ENCODE measurements at regions not wholly inside any gene's neighbourhood (a gene's known extent, or its start where the extent isn't known, plus 50 kb on each side); places are given as distances from the start of the nearest gene placed in this dataset.

DNA sequence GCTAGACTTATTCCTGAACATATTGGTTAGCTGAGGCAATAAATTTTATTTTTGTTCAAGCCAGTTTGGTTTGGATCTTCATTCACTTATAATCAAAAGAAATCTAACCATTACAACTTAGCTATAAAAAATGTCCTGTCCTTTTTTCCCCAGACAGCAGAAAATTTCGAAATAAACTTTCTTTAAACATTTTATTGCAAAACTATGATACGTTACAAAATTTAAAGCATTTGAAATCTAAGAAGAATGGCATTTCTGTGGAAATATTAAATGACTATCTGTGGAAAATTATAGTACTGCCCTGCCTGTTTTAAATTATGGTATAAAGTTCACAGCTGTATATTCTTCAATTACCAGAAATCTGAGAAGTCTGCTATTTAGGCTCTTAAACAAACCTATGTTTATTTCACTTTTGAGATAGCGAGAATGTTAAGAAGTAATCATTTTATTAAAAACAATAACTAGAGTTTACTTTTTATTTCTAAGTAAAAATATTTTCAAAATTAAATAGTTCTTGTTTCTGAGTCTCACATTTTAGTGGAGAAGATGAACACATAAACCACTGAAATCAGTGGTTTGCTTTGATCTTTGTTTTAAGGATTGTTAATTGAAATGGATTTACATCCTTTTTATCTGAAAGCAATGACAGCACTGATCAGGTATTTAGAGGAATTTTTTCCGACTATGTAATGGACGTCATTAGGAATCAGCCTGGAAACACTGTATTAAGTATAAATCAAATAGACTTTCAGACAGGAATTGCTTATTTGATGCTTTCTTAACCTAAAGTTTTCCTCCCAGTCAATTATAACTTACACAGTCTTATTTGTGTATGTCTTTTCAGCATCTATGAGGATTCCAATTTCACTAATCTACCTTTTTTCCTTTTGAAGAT lies 553.7 kb downstream of the COL12A1 start:
- TF ChIP-seq, protein P1, sequence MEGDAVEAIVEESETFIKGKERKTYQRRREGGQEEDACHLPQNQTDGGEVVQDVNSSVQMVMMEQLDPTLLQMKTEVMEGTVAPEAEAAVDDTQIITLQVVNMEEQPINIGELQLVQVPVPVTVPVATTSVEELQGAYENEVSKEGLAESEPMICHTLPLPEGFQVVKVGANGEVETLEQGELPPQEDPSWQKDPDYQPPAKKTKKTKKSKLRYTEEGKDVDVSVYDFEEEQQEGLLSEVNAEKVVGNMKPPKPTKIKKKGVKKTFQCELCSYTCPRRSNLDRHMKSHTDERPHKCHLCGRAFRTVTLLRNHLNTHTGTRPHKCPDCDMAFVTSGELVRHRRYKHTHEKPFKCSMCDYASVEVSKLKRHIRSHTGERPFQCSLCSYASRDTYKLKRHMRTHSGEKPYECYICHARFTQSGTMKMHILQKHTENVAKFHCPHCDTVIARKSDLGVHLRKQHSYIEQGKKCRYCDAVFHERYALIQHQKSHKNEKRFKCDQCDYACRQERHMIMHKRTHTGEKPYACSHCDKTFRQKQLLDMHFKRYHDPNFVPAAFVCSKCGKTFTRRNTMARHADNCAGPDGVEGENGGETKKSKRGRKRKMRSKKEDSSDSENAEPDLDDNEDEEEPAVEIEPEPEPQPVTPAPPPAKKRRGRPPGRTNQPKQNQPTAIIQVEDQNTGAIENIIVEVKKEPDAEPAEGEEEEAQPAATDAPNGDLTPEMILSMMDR (IDR thresholded peaks at IDR 0.05; ENCODE audit: borderline replicate concordance, extremely low read depth, low read length, poor library complexity, severe bottlenecking) = no peak
- TF ChIP-seq EZH2 (IDR thresholded peaks at IDR 0.05; ENCODE audit: borderline replicate concordance, low read depth, low read length, severe bottlenecking) = no peak
